GM12865 (cell line): ENCODE measurements at regions not wholly inside any gene's neighbourhood (a gene's known extent, or its start where the extent isn't known, plus 50 kb on each side); places are given as distances from the start of the nearest gene placed in this dataset.

Experiments used
- DNase-seq: peaks from one replicate; pipeline ENCODE4 v3.0.0; 2010; ENCODE audit warnings: low read depth
- H3K4me3 ChIP-seq: 2 replicates; pipeline ENCODE4 v1.5.1; 2011; ENCODE audit warnings: mild to moderate bottlenecking, low read depth, low read length, control low read depth
- CTCF ChIP-seq: IDR thresholded peaks from 2 replicates; pipeline ENCODE4 v1.5.1; 2011; ENCODE audit warnings: low read length, control low read depth, low read depth, inconsistent platforms; ENCODE audit not compliant: insufficient read depth; ENCODE audit errors: missing control alignments

- H3K4me3 ChIP-seq = no peak overlapping the region
- TF ChIP-seq CTCF = no peak
- DNase-seq = no peak
Measured at GRCh38 chr17:14474591-14474990, 173.7 kb downstream of the HS3ST3B1 start.

DNA sequence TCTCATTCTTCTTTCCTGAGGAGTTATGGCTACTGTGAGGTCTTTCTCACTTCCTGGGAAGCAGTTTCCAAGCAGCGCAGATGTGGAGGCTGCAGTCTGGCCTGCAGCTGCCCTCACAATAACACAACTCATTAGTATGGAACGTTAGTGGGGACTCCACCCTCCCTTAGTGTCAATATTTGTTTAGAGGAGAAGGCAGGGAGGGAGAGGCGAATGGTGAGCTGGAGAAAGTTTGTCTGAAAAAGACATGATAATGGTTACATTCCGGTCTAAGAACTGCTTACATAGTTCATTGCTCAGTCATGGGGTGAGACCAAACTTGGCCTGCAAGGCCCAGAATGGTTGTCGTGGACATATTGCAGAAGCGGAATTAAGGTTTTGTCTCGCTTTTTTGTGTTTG is 170.2 kb downstream of the HS3ST3B1 start:
- no peak for TF ChIP-seq CTCF
- no peak overlapping the region for H3K4me3 ChIP-seq
- DNase-seq = no peak

- DNase-seq = no peak
- no peak for TF ChIP-seq CTCF
- no peak overlapping the region for H3K4me3 ChIP-seq
Measured at GRCh38 chr17:14470417-14470816, 169.5 kb downstream of the HS3ST3B1 start.

DNA sequence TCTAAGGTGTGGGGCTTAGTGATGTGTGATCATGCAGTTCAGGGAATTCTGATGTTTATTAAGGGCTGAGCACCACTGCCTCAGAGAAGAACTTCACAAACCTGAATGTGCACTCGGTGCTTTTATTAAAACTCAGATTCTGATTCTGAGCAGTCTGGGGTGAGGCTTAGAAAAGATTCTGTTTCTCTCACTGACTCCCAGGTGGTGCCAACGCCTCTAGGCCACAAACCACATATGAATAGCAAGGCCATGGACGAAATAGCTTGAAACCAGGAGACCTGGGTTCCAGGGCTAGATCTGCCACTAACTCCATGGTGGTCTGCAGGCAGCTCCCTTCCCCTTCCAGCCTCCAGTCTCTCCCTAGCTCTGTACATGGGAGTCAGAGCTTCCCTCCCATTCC is 169.1 kb downstream of the HS3ST3B1 start:
- DNase-seq = no peak
- no peak for TF ChIP-seq CTCF
- H3K4me3 ChIP-seq = no peak overlapping the region

GRCh38 chr17:14468858-14469257 is 168.0 kb downstream of the HS3ST3B1 start:
- TF ChIP-seq CTCF = no peak
- H3K4me3 ChIP-seq = no peak overlapping the region
- no peak for DNase-seq

- DNase-seq = no peak
- no peak overlapping the region for H3K4me3 ChIP-seq
- TF ChIP-seq CTCF = no peak
Measured at GRCh38 chr17:14461227-14461548, 160.3 kb downstream of the HS3ST3B1 start.

DNA sequence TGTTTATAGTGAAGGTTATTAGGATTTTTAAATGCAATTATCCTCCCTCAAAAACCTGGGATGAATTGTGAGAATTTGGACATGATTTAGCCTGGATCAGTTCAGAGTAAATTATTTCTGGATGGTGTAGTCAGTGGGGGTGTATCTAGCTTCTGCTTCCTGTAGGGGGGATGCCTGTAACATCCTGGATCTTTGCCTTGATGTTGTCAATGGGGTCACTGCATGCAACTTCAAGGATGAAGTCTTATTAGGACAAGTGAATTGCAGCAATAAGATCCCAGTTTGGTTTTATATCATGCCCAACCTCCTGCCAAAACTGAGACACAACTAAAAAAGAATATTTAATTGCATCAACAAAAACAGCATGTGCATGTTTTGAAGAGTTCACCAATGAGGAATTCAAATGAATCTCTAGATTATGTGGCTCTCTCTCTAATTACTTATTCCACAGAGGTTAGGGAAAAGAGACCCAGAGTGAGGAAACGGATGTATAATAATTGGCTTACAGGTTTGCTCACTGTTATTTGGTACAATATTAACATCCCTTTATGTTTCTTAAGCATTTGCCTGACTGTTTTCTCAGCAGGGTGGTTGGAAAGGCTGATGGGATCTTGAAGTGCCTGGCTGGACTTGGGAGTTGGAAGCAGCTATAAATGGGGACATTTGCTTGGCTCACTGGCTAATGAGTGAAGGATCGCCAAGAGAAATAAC is 159.8 kb downstream of the HS3ST3B1 start:
- no peak for TF ChIP-seq CTCF
- H3K4me3 ChIP-seq = no peak overlapping the region
- DNase-seq = no peak
